Gastrocnemius medialis (tissue), 4 donors: ENCODE measurements at regions not wholly inside any gene's neighbourhood (a gene's known extent, or its start where the extent isn't known, plus 50 kb on each side); places are given as distances from the start of the nearest gene placed in this dataset.

ENCODE experiments used
- ATAC-seq, 2 donors: fragments of 150-250 bp; one replicate each; pipeline ENCODE4 v1.9.1; 2016
- DNase-seq, 2 donors: peaks; one replicate each; pipeline ENCODE4 v3.0.0-alpha.2; 2019
- H3K27ac ChIP-seq, 4 donors: fragments of 200-600 bp; sonication (generic); 1 replicate in 1 of 4; 2 replicates in 3 of 4; pipeline ENCODE4 v1.5.1; 2016 to 2018; ENCODE audit warnings: mild to moderate bottlenecking in 2 of 4, moderate library complexity in 1 of 4
- H3K27me3 ChIP-seq, 3 donors: fragments of 200-600 bp; sonication (generic) in 2 of 3; 1 replicate in 1 of 3; 2 replicates in 2 of 3; pipeline versions ENCODE4 v1.5.1 to v1.6.0; 2016 to 2019; ENCODE audit warnings: mild to moderate bottlenecking in 1 of 3, moderate library complexity in 1 of 3
- H3K36me3 ChIP-seq, 2 donors: fragments of 200-600 bp; sonication (generic) in 1 of 2; one replicate each; pipeline ENCODE4 v1.5.1; 2017 to 2018
- H3K4me1 ChIP-seq, 2 donors: fragments of 200-600 bp; sonication (generic) in 1 of 2; one replicate each; pipeline ENCODE4 v1.5.1; 2016 to 2017; ENCODE audit warnings: mild to moderate bottlenecking in 2 of 2
- H3K4me3 ChIP-seq, 4 donors: fragments of 200-600 bp; sonication (generic) in 3 of 4; 1 replicate in 1 of 4; 2 replicates in 3 of 4; pipeline ENCODE4 v1.5.1; 2016 to 2019; ENCODE audit warnings: mild to moderate bottlenecking in 2 of 4
- H3K9me3 ChIP-seq, 3 donors: fragments of 200-600 bp; sonication (generic) in 2 of 3; 1 replicate in 1 of 3; 2 replicates in 2 of 3; pipeline ENCODE4 v1.5.1; 2016 to 2019
- CTCF ChIP-seq, 5 experiments: fragments of 450-650 bp in 3 of 5; fragments of 200-600 bp in 2 of 5; sonication (generic) in 2 of 5; IDR thresholded peaks in 4 of 5; conservative IDR thresholded peaks in 1 of 5; 1 replicate in 4 of 5; 2 replicates in 1 of 5; pipeline ENCODE4 v1.5.1; 2016 to 2019; ENCODE audit warnings: antibody characterized with exemption in 5 of 5, mild to moderate bottlenecking in 3 of 5, moderate library complexity in 3 of 5
- POLR2A ChIP-seq, 2 donors: fragments of 450-650 bp; IDR thresholded peaks; one replicate each; pipeline ENCODE4 v1.6.1; 2017; ENCODE audit warnings: antibody characterized with exemption in 2 of 2, mild to moderate bottlenecking in 2 of 2, moderate library complexity in 2 of 2
- in situ Hi-C, 4 donors: fragments of 200-750 bp; cut with MboI; loops; one replicate each; pipeline versions ENCODE4 v1.15.0 to v1.8.0; 2017; ENCODE audit warnings: low sequenced_read_pairs in 4 of 4
- intact Hi-C: fragments of 100-400 bp; cut with DNase I; formaldehyde crosslinking; loops from one replicate; pipeline ENCODE4 v1.15.1; 2023; ENCODE audit warnings: low total_unique reads

GRCh38 chr13:47332149-47332548, 435.3 kb upstream of the HTR2A start:
- no peaks in the 10 kb centered on the region for H3K9me3 ChIP-seq
- intact Hi-C loops = no loop called here
- in situ Hi-C loops = no loop called here
- no peaks in the 10 kb centered on the region for H3K36me3 ChIP-seq
- H3K4me3 ChIP-seq = no peak overlapping the region
- H3K27ac ChIP-seq = no peak overlapping the region
- DNase-seq = no peak
- ATAC-seq = no peak
- H3K4me1 ChIP-seq = no peaks in the 10 kb centered on the region
- TF ChIP-seq POLR2A (IDR thresholded peaks at IDR 0.05) (no peak), CTCF (IDR thresholded peaks at IDR 0.05 in 4 of 5, conservative IDR thresholded peaks at IDR 0.05 in 1 of 5) (no peak)
- no peaks in the 10 kb centered on the region for H3K27me3 ChIP-seq

GRCh38 chr13:47330031-47330430, 433.2 kb upstream of the HTR2A start:
- in situ Hi-C loops (no loop called here), intact Hi-C loops (no loop called here)
- DNase-seq = no peak
- H3K4me3 ChIP-seq = no peak overlapping the region
- no peaks in the 10 kb centered on the region for H3K36me3 ChIP-seq
- TF ChIP-seq POLR2A (IDR thresholded peaks at IDR 0.05) = no peak
- TF ChIP-seq CTCF (IDR thresholded peaks at IDR 0.05 in 4 of 5, conservative IDR thresholded peaks at IDR 0.05 in 1 of 5) = no peak
- no peak overlapping the region for H3K27ac ChIP-seq
- no peaks in the 10 kb centered on the region for H3K9me3 ChIP-seq
- H3K4me1 ChIP-seq = no peaks in the 10 kb centered on the region
- ATAC-seq = no peak
- no peaks in the 10 kb centered on the region for H3K27me3 ChIP-seq

GRCh38 chr13:47327861-47328260, 431.0 kb upstream of the HTR2A start:
- TF ChIP-seq CTCF (IDR thresholded peaks at IDR 0.05 in 4 of 5, conservative IDR thresholded peaks at IDR 0.05 in 1 of 5) = no peak
- TF ChIP-seq POLR2A (IDR thresholded peaks at IDR 0.05) = no peak
- H3K27me3 ChIP-seq = no peaks in the 10 kb centered on the region
- ATAC-seq = no peak
- H3K9me3 ChIP-seq = no peaks in the 10 kb centered on the region
- intact Hi-C loops = no loop called here
- H3K4me1 ChIP-seq = no peaks in the 10 kb centered on the region
- H3K27ac ChIP-seq = no peak overlapping the region
- in situ Hi-C loops = no loop called here
- no peak for DNase-seq
- no peaks in the 10 kb centered on the region for H3K36me3 ChIP-seq
- H3K4me3 ChIP-seq = no peak overlapping the region

- Histone ChIP-seq H3K4me3 (no peak overlapping the region), H3K9me3 (no peaks in the 10 kb centered on the region), H3K27ac (no peak overlapping the region), H3K27me3 (no peaks in the 10 kb centered on the region), H3K36me3 (no peaks in the 10 kb centered on the region), H3K4me1 (no peaks in the 10 kb centered on the region)
- no peak for ATAC-seq
- TF ChIP-seq POLR2A (IDR thresholded peaks at IDR 0.05) (no peak), CTCF (IDR thresholded peaks at IDR 0.05 in 4 of 5, conservative IDR thresholded peaks at IDR 0.05 in 1 of 5) (no peak)
- in situ Hi-C loops (no loop called here), intact Hi-C loops (no loop called here)
- DNase-seq = no peak
Measured at GRCh38 chr13:47326061-47326460, 429.2 kb upstream of the HTR2A start.

GRCh38 chr13:47317356-47317755, 420.5 kb upstream of the HTR2A start:
- intact Hi-C loops = no loop called here
- Histone ChIP-seq H3K27me3 (no peaks in the 10 kb centered on the region), H3K36me3 (no peaks in the 10 kb centered on the region), H3K27ac (no peak overlapping the region), H3K4me3 (no peak overlapping the region), H3K4me1 (no peaks in the 10 kb centered on the region), H3K9me3 (no peaks in the 10 kb centered on the region)
- TF ChIP-seq POLR2A (IDR thresholded peaks at IDR 0.05) = no peak
- TF ChIP-seq CTCF (IDR thresholded peaks at IDR 0.05 in 4 of 5, conservative IDR thresholded peaks at IDR 0.05 in 1 of 5) = no peak
- ATAC-seq (no peak), DNase-seq (no peak)
- in situ Hi-C loops = no loop called here
